ENCODE measurements at regions not wholly inside any gene's neighbourhood (a gene's known extent, or its start where the extent isn't known, plus 50 kb on each side); places are given as distances from the start of the nearest gene placed in this dataset.

DNA sequence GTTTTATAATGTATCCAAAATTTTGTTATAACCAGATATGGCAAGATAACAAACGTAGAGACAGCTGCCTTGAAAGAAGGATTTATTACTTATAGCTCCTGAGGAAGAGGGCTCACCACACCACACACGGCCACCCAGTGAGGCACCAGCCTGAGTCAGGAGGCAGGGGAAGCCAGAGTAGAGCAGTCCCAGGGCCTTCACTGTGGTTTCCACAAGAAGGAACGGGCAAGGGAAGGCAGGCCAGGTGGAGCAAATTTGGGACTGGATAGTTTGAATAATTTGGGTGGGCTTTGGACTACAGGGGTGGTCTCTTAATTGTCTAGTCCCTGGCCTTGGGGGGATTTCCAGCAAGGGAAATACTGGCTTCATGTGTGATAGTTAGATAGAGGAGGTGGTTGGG is 72.5 kb downstream of the RRAGC start:
- Histone ChIP-seq H3K27me3 (ENCODE audit: low read depth, low read length) (peaks cover 15% of the 10 kb centered on the region), H3K27ac (ENCODE audit: low read length) (no peak overlapping the region), H3K9me3 (ENCODE audit: control insufficient read depth in 1 of 2, low read length in 2 of 2) (no peaks in the 10 kb centered on the region), H3K36me3 (ENCODE audit: control insufficient read depth in 1 of 2, insufficient read depth in 2 of 2, low read length in 2 of 2) (no peaks in the 10 kb centered on the region), H3K4me1 (ENCODE audit: control insufficient read depth in 1 of 2, insufficient read depth in 2 of 2, low read length in 2 of 2) (peaks cover 0 to 11% of the 10 kb centered on the region in 2 donors), H3K4me3 (ENCODE audit: low read depth in 1 of 2, low read length in 2 of 2) (no peak overlapping the region)

DNA sequence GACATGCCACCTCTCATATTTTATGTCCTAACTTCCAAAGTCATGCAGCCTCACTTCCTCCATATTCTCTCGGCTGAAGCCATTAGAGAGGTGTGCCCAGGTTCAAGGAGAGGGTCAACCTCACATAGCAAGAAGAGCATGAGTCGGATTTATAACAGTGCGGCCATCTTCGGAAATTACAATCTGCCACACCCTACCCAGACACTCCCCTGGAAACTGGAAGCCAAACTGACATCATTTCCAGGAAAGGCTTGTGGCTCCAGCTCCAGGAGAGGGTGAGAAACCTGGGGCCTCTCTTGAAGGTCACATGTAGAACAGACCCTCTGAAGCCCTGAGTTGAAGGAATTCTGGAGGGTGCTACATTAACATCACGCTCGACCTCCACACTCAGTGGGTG is 73.5 kb downstream of the RRAGC start:
- H3K27ac ChIP-seq (ENCODE audit: low read length), result no peak overlapping the region
- H3K4me1 ChIP-seq (ENCODE audit: control insufficient read depth in 1 of 2, insufficient read depth in 2 of 2, low read length in 2 of 2), result peaks cover 0 to 11% of the 10 kb centered on the region in 2 donors
- H3K4me3 ChIP-seq (ENCODE audit: low read depth in 1 of 2, low read length in 2 of 2), result no peak overlapping the region
- no peaks in the 10 kb centered on the region for H3K9me3 ChIP-seq (ENCODE audit: control insufficient read depth in 1 of 2, low read length in 2 of 2)
- peaks cover 15% of the 10 kb centered on the region for H3K27me3 ChIP-seq (ENCODE audit: low read depth, low read length)
- H3K36me3 ChIP-seq (ENCODE audit: control insufficient read depth in 1 of 2, insufficient read depth in 2 of 2, low read length in 2 of 2), result no peaks in the 10 kb centered on the region

GRCh38 chr1:38785285-38786039 is 74.1 kb downstream of the RRAGC start:
- H3K27me3 ChIP-seq (ENCODE audit: low read depth, low read length), result peaks cover 15% of the 10 kb centered on the region
- H3K9me3 ChIP-seq (ENCODE audit: control insufficient read depth in 1 of 2, low read length in 2 of 2), result no peaks in the 10 kb centered on the region
- H3K4me1 ChIP-seq (ENCODE audit: control insufficient read depth in 1 of 2, insufficient read depth in 2 of 2, low read length in 2 of 2), result peaks cover 0 to 11% of the 10 kb centered on the region in 2 donors
- H3K36me3 ChIP-seq (ENCODE audit: control insufficient read depth in 1 of 2, insufficient read depth in 2 of 2, low read length in 2 of 2), result no peaks in the 10 kb centered on the region
- H3K27ac ChIP-seq (ENCODE audit: low read length), result no peak overlapping the region
- no peak overlapping the region for H3K4me3 ChIP-seq (ENCODE audit: low read depth in 1 of 2, low read length in 2 of 2)

GRCh38 chr1:38784452-38785284 is 74.9 kb downstream of the RRAGC start:
- H3K9me3 ChIP-seq (ENCODE audit: control insufficient read depth in 1 of 2, low read length in 2 of 2), result no peaks in the 10 kb centered on the region
- H3K27ac ChIP-seq (ENCODE audit: low read length), result no peak overlapping the region
- peaks cover 10% of the 10 kb centered on the region for H3K27me3 ChIP-seq (ENCODE audit: low read depth, low read length)
- H3K4me3 ChIP-seq (ENCODE audit: low read depth in 1 of 2, low read length in 2 of 2), result no peak overlapping the region
- peaks cover 0 to 11% of the 10 kb centered on the region in 2 donors for H3K4me1 ChIP-seq (ENCODE audit: control insufficient read depth in 1 of 2, insufficient read depth in 2 of 2, low read length in 2 of 2)
- no peaks in the 10 kb centered on the region for H3K36me3 ChIP-seq (ENCODE audit: control insufficient read depth in 1 of 2, insufficient read depth in 2 of 2, low read length in 2 of 2)

GRCh38 chr1:38783640-38784229 is 75.8 kb downstream of the RRAGC start:
- Histone ChIP-seq H3K9me3 (ENCODE audit: control insufficient read depth in 1 of 2, low read length in 2 of 2) (no peaks in the 10 kb centered on the region), H3K36me3 (ENCODE audit: control insufficient read depth in 1 of 2, insufficient read depth in 2 of 2, low read length in 2 of 2) (no peaks in the 10 kb centered on the region), H3K27ac (ENCODE audit: low read length) (no peak overlapping the region), H3K4me3 (ENCODE audit: low read depth in 1 of 2, low read length in 2 of 2) (peak overlapping the region in 1 of 2 donors; percentile 42), H3K27me3 (ENCODE audit: low read depth, low read length) (peaks cover 10% of the 10 kb centered on the region), H3K4me1 (ENCODE audit: control insufficient read depth in 1 of 2, insufficient read depth in 2 of 2, low read length in 2 of 2) (peaks cover 0 to 7% of the 10 kb centered on the region in 2 donors)

GRCh38 chr1:38781872-38782617 is 77.5 kb downstream of the RRAGC start:
- Histone ChIP-seq H3K27me3 (ENCODE audit: low read depth, low read length) (peaks cover 10% of the 10 kb centered on the region), H3K27ac (ENCODE audit: low read length) (no peak overlapping the region), H3K9me3 (ENCODE audit: control insufficient read depth in 1 of 2, low read length in 2 of 2) (no peaks in the 10 kb centered on the region), H3K4me3 (ENCODE audit: low read depth in 1 of 2, low read length in 2 of 2) (no peak overlapping the region), H3K36me3 (ENCODE audit: control insufficient read depth in 1 of 2, insufficient read depth in 2 of 2, low read length in 2 of 2) (no peaks in the 10 kb centered on the region), H3K4me1 (ENCODE audit: control insufficient read depth in 1 of 2, insufficient read depth in 2 of 2, low read length in 2 of 2) (peaks cover 0 to 7% of the 10 kb centered on the region in 2 donors)

GRCh38 chr1:38780133-38780532 is 79.4 kb downstream of the RRAGC start:
- H3K36me3 ChIP-seq (ENCODE audit: control insufficient read depth in 1 of 2, insufficient read depth in 2 of 2, low read length in 2 of 2), result no peaks in the 10 kb centered on the region
- H3K9me3 ChIP-seq (ENCODE audit: control insufficient read depth in 1 of 2, low read length in 2 of 2), result no peaks in the 10 kb centered on the region
- H3K27ac ChIP-seq (ENCODE audit: low read length), result no peak overlapping the region
- H3K4me3 ChIP-seq (ENCODE audit: low read depth in 1 of 2, low read length in 2 of 2), result no peak overlapping the region
- H3K27me3 ChIP-seq (ENCODE audit: low read depth, low read length), result peaks cover 10% of the 10 kb centered on the region
- peaks cover 0 to 7% of the 10 kb centered on the region in 2 donors for H3K4me1 ChIP-seq (ENCODE audit: control insufficient read depth in 1 of 2, insufficient read depth in 2 of 2, low read length in 2 of 2)

- Histone ChIP-seq H3K4me1 (ENCODE audit: control insufficient read depth in 1 of 2, insufficient read depth in 2 of 2, low read length in 2 of 2) (peaks cover 0 to 7% of the 10 kb centered on the region in 2 donors), H3K9me3 (ENCODE audit: control insufficient read depth in 1 of 2, low read length in 2 of 2) (no peaks in the 10 kb centered on the region), H3K27me3 (ENCODE audit: low read depth, low read length) (peaks cover 10% of the 10 kb centered on the region), H3K27ac (ENCODE audit: low read length) (no peak overlapping the region), H3K4me3 (ENCODE audit: low read depth in 1 of 2, low read length in 2 of 2) (no peak overlapping the region), H3K36me3 (ENCODE audit: control insufficient read depth in 1 of 2, insufficient read depth in 2 of 2, low read length in 2 of 2) (no peaks in the 10 kb centered on the region)
These were observed 80.1 kb downstream of the RRAGC start for GRCh38 chr1:38779491-38779890.

- no peak overlapping the region for H3K4me3 ChIP-seq (ENCODE audit: low read depth in 1 of 2, low read length in 2 of 2)
- H3K9me3 ChIP-seq (ENCODE audit: control insufficient read depth in 1 of 2, low read length in 2 of 2), result no peaks in the 10 kb centered on the region
- H3K27me3 ChIP-seq (ENCODE audit: low read depth, low read length), result peaks cover under 1% of the 10 kb centered on the region
- H3K27ac ChIP-seq (ENCODE audit: low read length), result no peak overlapping the region
- peaks cover 0 to under 1% of the 10 kb centered on the region in 2 donors for H3K4me1 ChIP-seq (ENCODE audit: control insufficient read depth in 1 of 2, insufficient read depth in 2 of 2, low read length in 2 of 2)
- no peaks in the 10 kb centered on the region for H3K36me3 ChIP-seq (ENCODE audit: control insufficient read depth in 1 of 2, insufficient read depth in 2 of 2, low read length in 2 of 2)
These were observed 81.1 kb downstream of the RRAGC start for GRCh38 chr1:38778521-38778920.

DNA sequence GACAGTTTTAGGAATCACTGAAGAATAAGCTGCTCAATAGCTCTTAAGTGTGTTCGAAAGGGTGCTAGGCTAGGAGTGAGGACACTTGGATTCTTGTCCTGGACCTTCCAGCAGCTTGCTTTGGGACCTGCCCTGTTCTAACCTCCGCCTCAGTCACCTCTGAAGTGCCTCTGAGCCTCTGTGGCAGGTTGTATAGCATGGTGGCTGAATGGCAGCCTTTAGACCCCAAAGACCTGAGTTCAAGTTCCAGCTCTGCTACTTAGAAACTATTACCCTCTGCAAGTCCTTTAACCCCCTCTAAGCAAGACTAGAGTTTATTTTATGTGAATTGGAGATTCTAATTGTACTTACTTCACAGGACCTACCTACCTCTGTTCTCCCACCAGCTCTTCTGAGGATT is 81.5 kb downstream of the RRAGC start:
- Histone ChIP-seq H3K4me3 (ENCODE audit: low read depth in 1 of 2, low read length in 2 of 2) (no peak overlapping the region), H3K4me1 (ENCODE audit: control insufficient read depth in 1 of 2, insufficient read depth in 2 of 2, low read length in 2 of 2) (no peaks in the 10 kb centered on the region), H3K9me3 (ENCODE audit: control insufficient read depth in 1 of 2, low read length in 2 of 2) (no peaks in the 10 kb centered on the region), H3K27ac (ENCODE audit: low read length) (no peak overlapping the region), H3K36me3 (ENCODE audit: control insufficient read depth in 1 of 2, insufficient read depth in 2 of 2, low read length in 2 of 2) (no peaks in the 10 kb centered on the region), H3K27me3 (ENCODE audit: low read depth, low read length) (no peaks in the 10 kb centered on the region)
